HEK293 (cell line): ENCODE measurements at regions not wholly inside any gene's neighbourhood (a gene's known extent, or its start where the extent isn't known, plus 50 kb on each side); places are given as distances from the start of the nearest gene placed in this dataset.

Experiments used
- CTCF ChIA-PET: fragments of 350-600 bp; formaldehyde crosslinking; extraction: SDS; loops from one replicate; lab custom pipeline; 2021; ENCODE audit warnings: antibody characterized with exemption; lab: Yijun Ruan, JAX
- POLR2A ChIA-PET: fragments of 300-600 bp; formaldehyde crosslinking; extraction: SDS; loops from one replicate; lab custom pipeline; 2020; ENCODE audit warnings: antibody characterized with exemption, inconsistent platforms; lab: Yijun Ruan, JAX
- H3K27ac ChIP-seq: fragments of 200-500 bp; sonication (Bioruptor generic); 2 replicates; pipeline ENCODE4 v1.5.1; 2014; ENCODE audit warnings: low read depth, low read length, control low read depth, inconsistent platforms; ENCODE audit errors: extremely low read depth
- H3K36me3 ChIP-seq, 2 experiments: fragments of 200-500 bp in 1 of 2; sonication (Bioruptor generic) in 1 of 2; 1 replicate in 1 of 2; 2 replicates in 1 of 2; pipeline ENCODE4 v1.5.1; 2014 to 2017; ENCODE audit warnings: inconsistent platforms in 2 of 2, low read length in 2 of 2; ENCODE audit not compliant: control insufficient read depth in 2 of 2, insufficient read depth in 1 of 2
- H3K4me1 ChIP-seq: fragments of 200-500 bp; sonication (Bioruptor generic); 2 replicates; pipeline ENCODE4 v1.5.1; 2014; ENCODE audit warnings: mild to moderate bottlenecking, low read length, inconsistent platforms; ENCODE audit not compliant: control insufficient read depth, insufficient read depth
- H3K4me3 ChIP-seq: 2 replicates; pipeline ENCODE4 v1.5.1; 2011; ENCODE audit warnings: low read depth, mild to moderate bottlenecking, control low read depth, low read length, moderate library complexity
- H3K9me3 ChIP-seq: fragments of 200-500 bp; sonication (Bioruptor generic); 2 replicates; pipeline ENCODE4 v1.5.1; 2014; ENCODE audit warnings: low read depth, low read length, inconsistent platforms; ENCODE audit not compliant: control insufficient read depth, insufficient read depth
- CTCF ChIP-seq: fragments of 450-650 bp; formaldehyde crosslinking; IDR thresholded peaks from 2 replicates; pipeline ENCODE4 v1.5.1; 2016; ENCODE audit warnings: missing biosample characterization, missing genetic modification characterization
- GLIS1 ChIP-seq: fragments of 450-650 bp; formaldehyde crosslinking; IDR thresholded peaks from 2 replicates; pipeline ENCODE4 v1.5.1; 2016; ENCODE audit warnings: missing biosample characterization, missing genetic modification characterization
- ZBTB26 ChIP-seq: fragments of 450-650 bp; formaldehyde crosslinking; optimal IDR thresholded peaks from 2 replicates; pipeline ENCODE3; 2016; ENCODE audit warnings: missing biosample characterization, mild to moderate bottlenecking, missing genetic modification characterization
- ZBTB49 ChIP-seq: fragments of 450-650 bp; formaldehyde crosslinking; IDR thresholded peaks from 2 replicates; pipeline ENCODE4 v1.5.1; 2016; ENCODE audit warnings: missing biosample characterization, missing genetic modification characterization, low read depth
- ZNF138 ChIP-seq: fragments of 450-650 bp; formaldehyde crosslinking; IDR thresholded peaks from 2 replicates; pipeline ENCODE4 v1.5.1; 2016; ENCODE audit warnings: missing biosample characterization, missing genetic modification characterization, borderline replicate concordance
- ZNF169 ChIP-seq: fragments of 450-650 bp; formaldehyde crosslinking; IDR thresholded peaks from 2 replicates; pipeline ENCODE4 v1.5.1; 2016; ENCODE audit warnings: missing biosample characterization, missing genetic modification characterization
- ZNF175 ChIP-seq: fragments of 450-650 bp; formaldehyde crosslinking; IDR thresholded peaks from 2 replicates; pipeline ENCODE4 v1.5.1; 2016; ENCODE audit warnings: missing biosample characterization, missing genetic modification characterization
- ZNF2 ChIP-seq: fragments of 450-650 bp; formaldehyde crosslinking; IDR thresholded peaks from 2 replicates; pipeline ENCODE4 v1.5.1; 2016; ENCODE audit warnings: missing biosample characterization, missing genetic modification characterization
- ZNF221 ChIP-seq: fragments of 450-650 bp; formaldehyde crosslinking; IDR thresholded peaks from 2 replicates; pipeline ENCODE4 v1.5.1; 2017; ENCODE audit warnings: missing biosample characterization, missing genetic modification characterization, borderline replicate concordance
- ZNF423 ChIP-seq: fragments of 450-650 bp; formaldehyde crosslinking; IDR thresholded peaks from 2 replicates; pipeline ENCODE4 v1.5.1; 2016; ENCODE audit warnings: missing biosample characterization, missing genetic modification characterization
- ZNF521 ChIP-seq: fragments of 450-650 bp; formaldehyde crosslinking; IDR thresholded peaks from 2 replicates; pipeline ENCODE4 v1.5.1; 2017; ENCODE audit warnings: missing biosample characterization, mild to moderate bottlenecking, missing genetic modification characterization
- ZNF580 ChIP-seq: fragments of 450-650 bp; formaldehyde crosslinking; IDR thresholded peaks from 2 replicates; pipeline ENCODE4 v1.5.1; 2016; ENCODE audit warnings: missing biosample characterization, missing genetic modification characterization
- ZNF596 ChIP-seq: fragments of 450-650 bp; IDR thresholded peaks from 2 replicates; pipeline ENCODE4 v1.5.0; 2018; ENCODE audit warnings: missing biosample characterization, mild to moderate bottlenecking, missing genetic modification characterization, moderate library complexity
- ZNF704 ChIP-seq: fragments of 450-650 bp; formaldehyde crosslinking; IDR thresholded peaks from 2 replicates; pipeline ENCODE4 v1.5.1; 2016; ENCODE audit warnings: missing biosample characterization, missing genetic modification characterization
- ZSCAN4 ChIP-seq: fragments of 450-650 bp; formaldehyde crosslinking; IDR thresholded peaks from 2 replicates; pipeline ENCODE4 v1.5.1; 2017; ENCODE audit warnings: missing biosample characterization, missing genetic modification characterization

- peaks cover 0 to 78% of the 10 kb centered on the region in 2 experiments; a peak in 2 of 3 replicates for H3K36me3 ChIP-seq
- H3K27ac ChIP-seq: no peak overlapping the region
Observed at GRCh38 chr12:124479680-124480468, 87.5 kb downstream of the NCOR2 start.

GRCh38 chr12:124478985-124479645, 88.3 kb downstream of the NCOR2 start:
- ChIA-PET CTCF (no interaction called here), POLR2A (no interaction called here)
- H3K4me3 ChIP-seq: no peak overlapping the region
- no peaks in the 10 kb centered on the region for H3K9me3 ChIP-seq
- H3K36me3 ChIP-seq: peaks cover 0 to 78% of the 10 kb centered on the region in 2 experiments; a peak in 2 of 3 replicates
- H3K4me1 ChIP-seq: no peaks in the 10 kb centered on the region
- H3K27ac ChIP-seq: no peak overlapping the region
- TF ChIP-seq ZNF2 (tag by site-specific recombination) (0 out of 2 replicates have a peak, but pooled peaks have one; percentile 55), ZNF169 (no peak), ZBTB49 (tag by site-specific recombination) (no peak), ZBTB26 (tag by site-specific recombination) (peak; percentile 26), ZSCAN4 (tag by site-specific recombination) (peak; percentile 90)

More at GRCh38 chr12:124479680-124480468, 87.5 kb downstream of the NCOR2 start:
- POLR2A ChIA-PET: no interaction called here
- Histone ChIP-seq H3K9me3 (no peaks in the 10 kb centered on the region), H3K4me1 (no peaks in the 10 kb centered on the region), H3K4me3 (no peak overlapping the region)
- CTCF ChIA-PET: interaction anchor here (1.3 kb wide), 1 partner anchor 288 kb away, joined by 3 read pairs; no protein-coding TSS in a partner anchor
- no peak for TF ChIP-seq ZNF423
- no peak for TF ChIP-seq ZNF596
- peak; percentile 35 for TF ChIP-seq GLIS1 (tag by site-specific recombination)
- TF ChIP-seq ZSCAN4 (tag by site-specific recombination): no peak
- TF ChIP-seq ZNF580 (tag by site-specific recombination): no peak
- no peak for TF ChIP-seq ZNF521

- TF ChIP-seq ZNF175 (tag by site-specific recombination): no peak
- TF ChIP-seq ZNF221: no peak
- TF ChIP-seq CTCF (tag by site-specific recombination): 0 out of 2 replicates have a peak, but pooled peaks have one; percentile 22
- no peak for TF ChIP-seq ZNF138 (tag by site-specific recombination)
- TF ChIP-seq ZNF704 (tag by site-specific recombination): no peak
- H3K36me3 ChIP-seq: peaks cover 0 to 77% of the 10 kb centered on the region in 2 experiments; a peak in 2 of 3 replicates
- CTCF ChIA-PET: no interaction called here
- H3K4me1 ChIP-seq: no peaks in the 10 kb centered on the region
- H3K9me3 ChIP-seq: no peaks in the 10 kb centered on the region
- H3K4me3 ChIP-seq: no peak overlapping the region
- POLR2A ChIA-PET: no interaction called here
- no peak overlapping the region for H3K27ac ChIP-seq
Observed at GRCh38 chr12:124478416-124478815, 89.0 kb downstream of the NCOR2 start.
